ENCODE measurements at regions not wholly inside any gene's neighbourhood (a gene's known extent, or its start where the extent isn't known, plus 50 kb on each side); places are given as distances from the start of the nearest gene placed in this dataset.

GRCh38 chr9:97779608-97780007 lies 73.4 kb upstream of the FOXE1 start:
- TF ChIP-seq, protein P1, sequence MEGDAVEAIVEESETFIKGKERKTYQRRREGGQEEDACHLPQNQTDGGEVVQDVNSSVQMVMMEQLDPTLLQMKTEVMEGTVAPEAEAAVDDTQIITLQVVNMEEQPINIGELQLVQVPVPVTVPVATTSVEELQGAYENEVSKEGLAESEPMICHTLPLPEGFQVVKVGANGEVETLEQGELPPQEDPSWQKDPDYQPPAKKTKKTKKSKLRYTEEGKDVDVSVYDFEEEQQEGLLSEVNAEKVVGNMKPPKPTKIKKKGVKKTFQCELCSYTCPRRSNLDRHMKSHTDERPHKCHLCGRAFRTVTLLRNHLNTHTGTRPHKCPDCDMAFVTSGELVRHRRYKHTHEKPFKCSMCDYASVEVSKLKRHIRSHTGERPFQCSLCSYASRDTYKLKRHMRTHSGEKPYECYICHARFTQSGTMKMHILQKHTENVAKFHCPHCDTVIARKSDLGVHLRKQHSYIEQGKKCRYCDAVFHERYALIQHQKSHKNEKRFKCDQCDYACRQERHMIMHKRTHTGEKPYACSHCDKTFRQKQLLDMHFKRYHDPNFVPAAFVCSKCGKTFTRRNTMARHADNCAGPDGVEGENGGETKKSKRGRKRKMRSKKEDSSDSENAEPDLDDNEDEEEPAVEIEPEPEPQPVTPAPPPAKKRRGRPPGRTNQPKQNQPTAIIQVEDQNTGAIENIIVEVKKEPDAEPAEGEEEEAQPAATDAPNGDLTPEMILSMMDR (tag by site-specific recombination; IDR thresholded peaks at IDR 0.05) = no peak
- TF ChIP-seq ZNF133 (tag by site-specific recombination; IDR thresholded peaks at IDR 0.05) (no peak), YY1 (tag by site-specific recombination; IDR thresholded peaks at IDR 0.05) (no peak), ZNF768 (tag by site-specific recombination; IDR thresholded peaks at IDR 0.05) (no peak), ZBTB26 (tag by site-specific recombination; optimal IDR thresholded peaks at IDR 0.05) (no peak), ZNF658 (tag by site-specific recombination; IDR thresholded peaks at IDR 0.05) (no peak), ZNF776 (tag by site-specific recombination; IDR thresholded peaks at IDR 0.05; ENCODE audit: borderline replicate concordance) (no peak), ZEB2 (tag by site-specific recombination; IDR thresholded peaks at IDR 0.05) (no peak)
